Brain microvascular endothelial cell (primary cell): ENCODE measurements at regions not wholly inside any gene's neighbourhood (a gene's known extent, or its start where the extent isn't known, plus 50 kb on each side); places are given as distances from the start of the nearest gene placed in this dataset.

Experiments
- DNase-seq: peaks from one replicate; pipeline ENCODE4 v3.0.0-alpha.2; 2020
- H3K27ac ChIP-seq: fragments of 250-450 bp; sonication (Bioruptor Pico); 2 replicates; pipeline ENCODE4 v1.5.1; 2020; ENCODE audit warnings: mild to moderate bottlenecking, moderate library complexity
- H3K27me3 ChIP-seq: fragments of 250-450 bp; sonication (Bioruptor Pico); replicated peaks from 2 replicates; pipeline ENCODE4 v1.5.1; 2020; ENCODE audit warnings: mild to moderate bottlenecking
- H3K36me3 ChIP-seq: fragments of 250-450 bp; sonication (Bioruptor Pico); replicated peaks from 2 replicates; pipeline ENCODE4 v1.5.1; 2020; ENCODE audit warnings: mild to moderate bottlenecking
- H3K4me3 ChIP-seq: 2 replicates; pipeline ENCODE4 v1.5.1; 2011; ENCODE audit warnings: low read depth, mild to moderate bottlenecking, control low read depth, low read length, moderate library complexity
- CTCF ChIP-seq: IDR thresholded peaks from 2 replicates; pipeline ENCODE4 v1.5.1; 2011; ENCODE audit warnings: low read depth, mild to moderate bottlenecking, moderate library complexity, low read length, control low read depth, inconsistent platforms; ENCODE audit errors: missing control alignments
- in situ Hi-C: cut with HindIII; loops from 2 replicates; pipeline ENCODE4 v1.10.0; 2017; ENCODE audit warnings: low sequenced_read_pairs, low pct_ligation_motif_present

DNA sequence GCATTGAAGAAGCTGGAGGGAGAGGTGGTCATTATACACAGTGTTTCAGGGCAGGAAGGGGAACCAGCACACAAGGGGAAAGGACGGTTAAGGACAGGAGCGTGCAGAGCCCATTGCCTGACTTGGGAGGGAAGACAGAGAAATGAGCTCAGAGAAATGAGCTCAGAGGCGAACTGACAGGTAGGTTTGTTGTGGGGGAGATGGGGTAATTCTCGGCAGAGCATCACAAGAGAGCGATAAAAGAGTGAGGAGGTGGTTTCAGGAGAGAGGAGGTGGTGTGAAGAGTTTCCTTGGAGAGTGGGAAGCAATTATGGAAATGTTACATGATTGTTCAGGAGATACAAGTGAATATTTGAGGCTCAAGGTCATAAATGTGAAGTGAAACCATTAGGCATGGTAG is 61.0 kb downstream of the MRGPRX1 start:
- Histone ChIP-seq H3K27ac (no peak overlapping the region), H3K36me3 (no peaks in the 10 kb centered on the region)

DNA sequence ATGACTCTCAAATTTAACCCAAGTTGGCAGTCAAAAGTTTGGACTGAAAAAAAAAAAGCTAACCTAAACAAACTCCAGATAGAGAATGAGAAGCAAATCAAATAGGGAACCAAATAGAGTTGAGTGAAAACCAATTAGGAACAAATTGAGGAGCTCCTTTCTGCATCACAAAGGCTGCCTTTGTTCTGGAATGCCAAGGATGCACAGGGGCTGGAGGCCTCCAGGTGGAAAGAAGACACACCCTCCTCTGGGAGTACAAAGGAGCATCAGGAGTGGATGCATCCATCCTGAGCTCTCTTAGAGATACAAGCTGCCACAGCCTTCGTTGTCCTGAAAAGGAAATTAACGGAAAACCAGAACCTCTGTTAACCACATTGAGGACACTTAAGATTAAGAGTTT is 73.3 kb downstream of the MRGPRX1 start:
- no peak for TF ChIP-seq CTCF
- DNase-seq: no peak
- Histone ChIP-seq H3K27ac (no peak overlapping the region), H3K4me3 (no peak overlapping the region), H3K27me3 (no peaks in the 10 kb centered on the region), H3K36me3 (no peaks in the 10 kb centered on the region)
- in situ Hi-C loops: no loop called here

More for the DNA sequence above, 61.0 kb downstream of the MRGPRX1 start:
- TF ChIP-seq CTCF: no peak
- Histone ChIP-seq H3K4me3 (no peak overlapping the region), H3K27me3 (no peaks in the 10 kb centered on the region)
- no peak for DNase-seq
- in situ Hi-C loops: no loop called here

GRCh38 chr11:18865261-18865660 is 73.7 kb upstream of the PTPN5 start:
- H3K27ac ChIP-seq: no peak overlapping the region
- H3K36me3 ChIP-seq: no peaks in the 10 kb centered on the region
- TF ChIP-seq CTCF: no peak
- H3K27me3 ChIP-seq: no peaks in the 10 kb centered on the region
- DNase-seq: no peak
- no peak overlapping the region for H3K4me3 ChIP-seq
- in situ Hi-C loops: no loop called here

GRCh38 chr11:18853086-18853720 is 61.6 kb upstream of the PTPN5 start:
- H3K36me3 ChIP-seq: no peaks in the 10 kb centered on the region
- H3K27me3 ChIP-seq: no peaks in the 10 kb centered on the region
- no peak overlapping the region for H3K4me3 ChIP-seq
- peak; percentile 10 for DNase-seq
- in situ Hi-C loops: no loop called here
- peak; percentile 59 for TF ChIP-seq CTCF
- no peak overlapping the region for H3K27ac ChIP-seq

DNA sequence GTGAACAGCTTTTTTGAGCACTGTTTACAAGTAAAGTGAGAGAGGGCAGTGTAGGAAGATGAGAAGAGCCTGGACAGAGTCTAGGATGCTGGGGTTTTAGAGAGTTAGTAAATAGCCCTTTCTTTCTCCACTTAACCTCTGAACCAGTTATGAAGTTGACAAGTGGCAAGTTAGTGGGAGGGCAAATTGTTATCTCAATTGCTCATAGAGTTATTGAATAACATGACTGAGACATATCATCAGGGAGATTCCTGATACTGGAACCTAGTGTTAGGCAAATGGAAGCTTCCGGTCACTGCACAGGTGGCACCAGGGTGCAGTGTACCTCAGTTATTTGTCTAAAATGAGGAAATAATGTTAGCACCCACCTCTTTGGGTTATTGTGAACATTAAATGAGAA is 57.8 kb upstream of the PTPN5 start:
- in situ Hi-C loops: no loop called here
- H3K36me3 ChIP-seq: no peaks in the 10 kb centered on the region

More for the DNA sequence above, 57.8 kb upstream of the PTPN5 start:
- no peak for TF ChIP-seq CTCF
- no peak for DNase-seq
- no peak overlapping the region for H3K27ac ChIP-seq
- H3K4me3 ChIP-seq: no peak overlapping the region
- no peaks in the 10 kb centered on the region for H3K27me3 ChIP-seq
